GM21360 (cell line): ENCODE measurements at regions not wholly inside any gene's neighbourhood (a gene's known extent, or its start where the extent isn't known, plus 50 kb on each side); places are given as distances from the start of the nearest gene placed in this dataset.

Experiments used
- ATAC-seq: cut with Tn5 transposase; IDR thresholded peaks from one replicate; pipeline ENCODE4 v1.9.1; 2021; ENCODE audit warnings: mild to moderate bottlenecking, moderate library complexity; ENCODE audit not compliant: unreplicated experiment

- ATAC-seq = no peak
Measured at GRCh38 chr5:118554981-118555380, 433.4 kb downstream of the DTWD2 start.

- ATAC-seq = no peak
Measured at GRCh38 chr5:118554241-118554640, 434.1 kb downstream of the DTWD2 start.

DNA sequence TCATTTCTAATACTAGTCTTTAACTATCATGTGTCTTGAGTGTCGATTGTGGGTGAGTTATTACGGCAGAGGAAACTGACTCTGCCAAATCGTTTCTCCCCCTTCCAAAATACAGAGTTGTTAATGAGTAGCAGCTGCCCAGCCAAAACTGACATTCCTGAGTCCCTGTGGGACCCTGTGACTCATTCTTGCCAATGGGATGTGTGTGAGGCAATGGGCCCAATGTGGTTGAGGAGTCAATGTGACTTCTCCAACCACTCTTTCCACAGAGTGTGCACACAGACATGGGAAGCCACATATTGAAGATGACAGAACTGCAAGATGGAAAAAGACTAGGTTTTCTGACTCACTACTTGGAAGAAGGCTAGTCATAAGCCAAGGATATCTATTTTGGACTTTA, 434.7 kb downstream of the DTWD2 start:
- ATAC-seq = no peak

DNA sequence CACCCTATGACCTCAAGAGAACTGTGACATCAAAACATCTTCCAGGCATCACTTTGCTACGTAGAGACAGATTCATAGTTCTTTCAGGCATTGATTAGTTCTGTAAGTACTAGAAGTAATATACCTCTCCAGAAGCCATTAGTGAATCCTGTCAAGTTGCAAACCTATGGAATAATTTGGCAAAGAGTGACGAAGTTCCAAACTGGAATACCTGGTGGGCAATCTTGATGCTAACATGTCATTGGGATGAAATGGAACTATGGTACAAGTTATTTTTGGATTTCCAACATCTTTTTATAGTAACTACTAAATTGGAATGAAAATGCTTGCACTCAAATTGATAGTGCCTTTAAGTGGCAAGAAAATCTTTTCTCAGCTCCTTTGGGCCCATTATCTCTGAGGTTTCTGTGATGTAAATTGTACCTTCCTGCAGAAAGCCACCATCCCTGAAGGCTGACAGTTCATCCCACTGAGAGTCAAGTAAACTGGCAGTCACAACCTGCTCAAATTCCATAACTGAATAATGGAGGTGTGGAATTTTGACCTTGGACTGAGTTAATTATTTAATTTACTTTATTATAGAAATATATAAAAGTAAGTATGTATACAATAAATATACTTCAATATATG, 435.5 kb downstream of the DTWD2 start:
- ATAC-seq = no peak

DNA sequence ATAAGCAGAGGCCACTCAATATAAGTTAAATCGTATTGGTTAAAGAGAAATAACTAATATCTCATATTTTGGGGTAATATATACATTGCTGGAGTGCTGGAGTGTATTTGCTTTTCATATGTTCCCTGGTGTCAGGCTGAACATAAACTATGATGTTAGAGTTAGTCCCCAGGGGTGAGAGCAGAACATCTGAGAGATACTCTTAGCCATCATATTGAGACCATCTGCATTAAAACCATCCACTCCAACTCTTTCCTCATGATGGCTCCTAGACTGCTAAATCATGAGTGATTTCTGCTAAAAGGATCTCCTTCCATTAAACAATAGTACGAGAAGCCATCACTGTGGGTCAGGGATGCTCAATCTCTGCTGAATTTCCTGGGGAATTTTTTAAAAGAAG, 436.2 kb downstream of the DTWD2 start:
- ATAC-seq = no peak

- no peak for ATAC-seq
Measured at GRCh38 chr5:118551716-118552115, 436.6 kb downstream of the DTWD2 start.

GRCh38 chr5:118551031-118551430, 437.3 kb downstream of the DTWD2 start:
- ATAC-seq = no peak

GRCh38 chr5:118548761-118549720, 439.3 kb downstream of the DTWD2 start:
- no peak for ATAC-seq

- ATAC-seq = no peak
Measured at GRCh38 chr5:118545470-118545869, 442.9 kb downstream of the DTWD2 start.

DNA sequence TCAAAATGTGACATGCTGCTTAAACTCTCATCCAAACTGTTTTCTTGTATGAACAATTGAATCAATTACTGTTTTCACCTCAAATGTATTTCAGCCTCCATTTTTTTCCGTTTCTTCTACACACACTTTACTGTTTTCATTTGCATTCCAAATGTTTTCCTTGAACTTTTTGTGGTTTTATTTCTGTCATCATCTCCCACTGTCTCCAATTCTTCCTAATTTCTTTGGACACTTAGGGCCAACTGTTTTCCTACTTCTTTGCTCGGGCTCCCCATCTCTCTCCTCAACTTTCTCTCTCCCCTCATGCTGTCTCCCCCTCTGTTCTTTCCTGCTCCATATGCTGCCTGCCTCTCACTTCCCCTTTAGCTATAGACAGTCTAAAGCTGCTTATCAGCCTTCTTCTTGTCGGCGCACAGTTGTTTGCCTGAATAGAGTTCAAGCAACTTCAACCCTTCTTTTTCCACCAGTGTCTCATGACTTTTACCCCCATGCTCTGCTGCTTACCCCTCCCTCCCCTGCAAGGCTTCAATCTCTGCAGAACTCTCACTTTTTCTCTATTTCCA, 443.4 kb downstream of the DTWD2 start:
- no peak for ATAC-seq

DNA sequence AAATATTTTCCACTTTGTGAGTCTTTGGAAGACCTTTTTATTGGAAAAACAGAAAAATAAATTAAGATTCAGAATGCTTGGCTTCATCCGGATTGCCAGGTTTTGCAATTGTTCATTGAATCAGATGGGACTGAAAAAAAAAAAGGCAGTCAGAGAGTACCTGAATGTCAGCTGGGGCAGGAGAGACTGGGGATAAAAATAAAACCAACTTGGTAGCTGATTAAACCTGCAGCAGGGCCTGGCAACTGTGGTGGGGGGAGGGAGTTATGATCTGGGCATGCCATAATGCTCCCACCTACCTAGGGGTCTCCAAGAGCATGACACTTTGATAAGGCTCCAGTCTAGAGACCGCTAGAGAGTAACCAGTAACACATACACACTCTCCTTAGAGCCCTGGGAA, 454.4 kb downstream of the DTWD2 start:
- ATAC-seq = no peak

GRCh38 chr5:118533156-118533555, 455.2 kb downstream of the DTWD2 start:
- ATAC-seq = no peak

GRCh38 chr5:118531276-118531675, 457.1 kb downstream of the DTWD2 start:
- ATAC-seq = no peak

- ATAC-seq = no peak
Measured at GRCh38 chr5:118529361-118530144, 458.8 kb downstream of the DTWD2 start.

- no peak for ATAC-seq
Measured at GRCh38 chr5:118522626-118523025, 465.7 kb downstream of the DTWD2 start.

DNA sequence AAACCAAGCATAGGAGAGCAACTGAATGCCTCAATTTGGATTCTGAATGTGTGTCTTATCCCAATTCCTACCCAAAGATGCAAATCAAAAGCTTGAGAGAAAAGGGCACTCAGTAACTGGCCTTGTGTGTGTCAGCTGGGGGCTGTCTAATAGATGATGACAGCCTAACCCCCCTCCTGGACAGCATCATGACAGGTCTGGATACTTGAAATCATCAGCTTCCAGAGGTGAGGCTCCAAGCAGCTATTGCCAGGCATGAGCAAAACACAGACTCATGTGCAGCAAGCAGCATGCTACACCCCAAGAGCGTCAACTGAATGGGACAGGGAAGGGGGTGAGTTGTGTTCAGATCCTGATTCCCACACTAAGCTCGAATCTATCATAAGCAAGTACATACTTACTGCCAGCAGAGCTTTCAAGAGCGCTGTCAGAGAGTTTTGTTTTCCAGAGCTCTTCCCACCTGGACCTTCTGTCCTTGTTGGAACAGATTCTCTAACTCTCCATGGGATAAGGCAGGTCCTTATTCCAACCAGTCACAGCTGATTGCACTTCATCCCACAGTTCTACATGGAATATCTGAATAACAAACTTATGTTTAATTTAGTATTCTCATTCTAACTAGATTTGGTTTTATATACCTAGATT, 467.5 kb downstream of the DTWD2 start:
- ATAC-seq = no peak

DNA sequence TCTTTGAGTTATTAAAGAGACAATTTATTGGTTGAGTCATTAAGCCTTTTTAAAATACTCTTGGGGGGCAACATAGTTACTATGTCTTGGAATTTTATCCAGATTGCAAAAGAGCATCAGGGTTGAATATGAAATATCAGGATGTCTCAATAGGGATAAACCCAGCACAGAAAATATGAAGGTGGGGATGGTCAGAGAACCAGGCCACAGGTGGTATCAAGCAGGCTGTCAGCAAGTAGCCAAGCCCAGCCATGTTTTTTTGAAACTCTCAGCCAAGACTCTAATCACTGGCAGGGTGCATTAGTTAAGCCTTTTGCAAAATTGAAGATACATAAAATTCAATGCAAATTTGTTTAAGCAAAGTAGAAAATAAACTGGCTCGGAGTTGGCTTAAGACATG, 468.9 kb downstream of the DTWD2 start:
- no peak for ATAC-seq

- no peak for ATAC-seq
Measured at GRCh38 chr5:118518720-118519119, 469.6 kb downstream of the DTWD2 start.

DNA sequence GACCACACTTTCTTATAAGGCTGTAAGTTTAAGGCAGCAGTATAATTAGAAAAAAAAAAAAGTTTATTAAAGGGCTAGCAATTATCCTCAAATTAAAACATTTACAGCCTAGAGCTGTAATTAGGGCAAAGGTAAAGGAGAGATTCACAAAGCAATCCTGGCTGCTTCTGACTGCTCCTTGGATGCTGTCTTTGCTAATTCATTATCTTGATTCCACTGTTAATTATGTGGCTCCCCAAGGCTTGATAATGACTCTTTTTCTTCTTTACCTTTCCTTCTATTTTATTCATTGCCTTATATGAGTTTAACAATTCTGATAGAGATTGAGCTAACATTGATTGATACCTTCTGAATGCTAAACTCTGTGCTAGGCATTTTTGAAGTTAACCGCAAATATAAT, 476.5 kb downstream of the DTWD2 start:
- ATAC-seq = no peak

DNA sequence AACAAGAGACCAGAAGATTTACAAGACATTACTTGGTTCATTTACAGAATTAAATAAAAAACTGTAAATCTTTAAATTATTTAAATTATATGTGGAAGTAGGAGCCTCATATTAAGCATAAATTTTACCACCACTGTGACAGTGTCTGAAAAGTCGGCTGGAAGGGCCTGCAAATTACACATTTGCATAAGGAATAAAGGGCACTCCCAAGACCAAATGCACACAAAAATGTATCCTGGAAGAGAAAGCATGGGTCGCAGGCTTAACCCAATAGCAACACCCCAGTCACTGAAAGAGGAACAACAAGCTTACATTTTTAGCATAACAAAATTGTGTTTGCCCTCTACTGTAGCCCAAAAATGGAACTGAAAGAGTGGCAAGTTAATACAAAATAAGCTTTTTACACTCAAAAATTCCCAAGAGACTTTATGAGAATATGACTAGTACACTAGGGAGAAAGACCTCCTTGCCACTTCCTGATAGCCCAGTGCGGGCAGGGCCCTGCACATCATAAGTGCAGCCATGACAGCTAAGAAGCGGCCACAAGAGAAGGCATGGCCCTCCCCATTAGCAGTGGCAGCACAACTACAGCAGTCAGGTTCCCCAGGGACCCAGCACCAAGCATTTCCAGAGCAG, 482.0 kb downstream of the DTWD2 start:
- ATAC-seq = peak; percentile 92
